ENCODE measurements at regions not wholly inside any gene's neighbourhood (a gene's known extent, or its start where the extent isn't known, plus 50 kb on each side); places are given as distances from the start of the nearest gene placed in this dataset.

GRCh38 chr12:124173692-124174091 lies 121.2 kb upstream of the RFLNA start:
- DNase-seq (ENCODE audit: insufficient read length, low spot score, missing footprints) = no peak
- Histone ChIP-seq H3K27ac (ENCODE audit: low read depth, low read length) (peak overlapping the region; percentile 52), H3K4me3 (ENCODE audit: insufficient read depth, low read length) (no peak overlapping the region), H2AFZ (ENCODE audit: low read length) (no peak overlapping the region), H3K36me3 (ENCODE audit: insufficient read depth, low read length) (no peaks in the 10 kb centered on the region), H3K4me1 (ENCODE audit: insufficient read depth, low read length) (peaks cover 28% of the 10 kb centered on the region), H3K27me3 (ENCODE audit: insufficient read depth, low read length) (no peaks in the 10 kb centered on the region), H4K20me1 (ENCODE audit: insufficient read depth, low read length) (no peaks in the 10 kb centered on the region), H3K9me3 (ENCODE audit: low read depth, low read length) (no peaks in the 10 kb centered on the region), H3K79me2 (ENCODE audit: insufficient read depth, low read length) (no peaks in the 10 kb centered on the region), H3K4me2 (ENCODE audit: insufficient read depth, low read length) (peak overlapping the region; percentile 55)
- TF ChIP-seq CTCF (IDR thresholded peaks at IDR 0.05; ENCODE audit: extremely low read depth, low read depth, low read length) = no peak

GRCh38 chr12:124174451-124175348 lies 120.2 kb upstream of the RFLNA start:
- Histone ChIP-seq H3K27me3 (ENCODE audit: insufficient read depth, low read length) (no peaks in the 10 kb centered on the region), H3K79me2 (ENCODE audit: insufficient read depth, low read length) (no peaks in the 10 kb centered on the region), H4K20me1 (ENCODE audit: insufficient read depth, low read length) (no peaks in the 10 kb centered on the region), H3K27ac (ENCODE audit: low read depth, low read length) (peak overlapping the region; percentile 12), H3K9me3 (ENCODE audit: low read depth, low read length) (no peaks in the 10 kb centered on the region), H3K4me3 (ENCODE audit: insufficient read depth, low read length) (peak overlapping the region; percentile 1), H3K4me1 (ENCODE audit: insufficient read depth, low read length) (peaks cover 28% of the 10 kb centered on the region), H3K36me3 (ENCODE audit: insufficient read depth, low read length) (no peaks in the 10 kb centered on the region), H2AFZ (ENCODE audit: low read length) (peak overlapping the region; percentile 79), H3K4me2 (ENCODE audit: insufficient read depth, low read length) (peak overlapping the region; percentile 55)
- DNase-seq (ENCODE audit: insufficient read length, low spot score, missing footprints) = no peak
- no peak for TF ChIP-seq CTCF (IDR thresholded peaks at IDR 0.05; ENCODE audit: extremely low read depth, low read depth, low read length)

GRCh38 chr12:124175704-124176103 lies 119.2 kb upstream of the RFLNA start:
- no peaks in the 10 kb centered on the region for H3K27me3 ChIP-seq (ENCODE audit: insufficient read depth, low read length)
- H3K4me1 ChIP-seq (ENCODE audit: insufficient read depth, low read length) = peaks cover 28% of the 10 kb centered on the region
- no peak overlapping the region for H3K4me3 ChIP-seq (ENCODE audit: insufficient read depth, low read length)
- TF ChIP-seq CTCF (IDR thresholded peaks at IDR 0.05; ENCODE audit: extremely low read depth, low read depth, low read length) = no peak
- no peak overlapping the region for H2AFZ ChIP-seq (ENCODE audit: low read length)
- H3K27ac ChIP-seq (ENCODE audit: low read depth, low read length) = no peak overlapping the region
- no peaks in the 10 kb centered on the region for H4K20me1 ChIP-seq (ENCODE audit: insufficient read depth, low read length)
- no peaks in the 10 kb centered on the region for H3K36me3 ChIP-seq (ENCODE audit: insufficient read depth, low read length)
- DNase-seq (ENCODE audit: insufficient read length, low spot score, missing footprints) = no peak
- no peaks in the 10 kb centered on the region for H3K9me3 ChIP-seq (ENCODE audit: low read depth, low read length)
- H3K4me2 ChIP-seq (ENCODE audit: insufficient read depth, low read length) = no peak overlapping the region
- no peaks in the 10 kb centered on the region for H3K79me2 ChIP-seq (ENCODE audit: insufficient read depth, low read length)

GRCh38 chr12:124177276-124177950 lies 117.5 kb upstream of the RFLNA start:
- Histone ChIP-seq H3K9me3 (ENCODE audit: low read depth, low read length) (no peaks in the 10 kb centered on the region), H3K4me2 (ENCODE audit: insufficient read depth, low read length) (no peak overlapping the region), H4K20me1 (ENCODE audit: insufficient read depth, low read length) (no peaks in the 10 kb centered on the region), H2AFZ (ENCODE audit: low read length) (no peak overlapping the region), H3K79me2 (ENCODE audit: insufficient read depth, low read length) (no peaks in the 10 kb centered on the region), H3K36me3 (ENCODE audit: insufficient read depth, low read length) (no peaks in the 10 kb centered on the region), H3K27me3 (ENCODE audit: insufficient read depth, low read length) (no peaks in the 10 kb centered on the region), H3K27ac (ENCODE audit: low read depth, low read length) (no peak overlapping the region), H3K4me1 (ENCODE audit: insufficient read depth, low read length) (peaks cover 26% of the 10 kb centered on the region), H3K4me3 (ENCODE audit: insufficient read depth, low read length) (no peak overlapping the region)
- DNase-seq (ENCODE audit: insufficient read length, low spot score, missing footprints) = no peak
- no peak for TF ChIP-seq CTCF (IDR thresholded peaks at IDR 0.05; ENCODE audit: extremely low read depth, low read depth, low read length)
